Loucy (cell line): ENCODE measurements at regions not wholly inside any gene's neighbourhood (a gene's known extent, or its start where the extent isn't known, plus 50 kb on each side); places are given as distances from the start of the nearest gene placed in this dataset.

Experiments
- CTCF ChIP-seq: fragments of 200-600 bp; sonication (generic); conservative IDR thresholded peaks from 2 replicates; pipeline ENCODE4 v1.5.1; 2014; ENCODE audit warnings: mild to moderate bottlenecking, antibody characterized with exemption, low read length
- EZH2phosphoT487 ChIP-seq: fragments of 200-600 bp; IDR thresholded peaks from 2 replicates; pipeline ENCODE4 v1.6.1; 2018; ENCODE audit warnings: antibody characterized with exemption, mild to moderate bottlenecking, moderate library complexity, borderline replicate concordance

- TF ChIP-seq CTCF (no peak), EZH2phosphoT487 (no peak)
Measured at GRCh38 chr2:153717060-153717459, 154.7 kb upstream of the GALNT13 start.
